B cell (primary cell): ENCODE measurements at regions not wholly inside any gene's neighbourhood (a gene's known extent, or its start where the extent isn't known, plus 50 kb on each side); places are given as distances from the start of the nearest gene placed in this dataset.

Source experiments
- CTCF ChIP-seq: fragments of 200-600 bp; IDR thresholded peaks from one replicate; pipeline ENCODE4 v1.8.0; 2022; ENCODE audit warnings: antibody characterized with exemption, mild to moderate bottlenecking
- EZH2 ChIP-seq: IDR thresholded peaks from 2 replicates; pipeline ENCODE4 v1.6.1; 2012; ENCODE audit warnings: borderline replicate concordance, low read depth, mild to moderate bottlenecking, moderate library complexity, low read length; ENCODE audit not compliant: insufficient read depth, poor library complexity, severe bottlenecking

- TF ChIP-seq CTCF = no peak
- no peak for TF ChIP-seq EZH2
Observed at GRCh38 chr6:91352321-91352720, 765.4 kb upstream of the MAP3K7 start.
